HEK293T (cell line): ENCODE measurements at regions not wholly inside any gene's neighbourhood (a gene's known extent, or its start where the extent isn't known, plus 50 kb on each side); places are given as distances from the start of the nearest gene placed in this dataset.

Experiments
- BHLHE40 ChIP-seq: fragments of 450-650 bp; IDR thresholded peaks from 2 replicates; pipeline ENCODE4 v1.6.1; 2016; ENCODE audit warnings: mild to moderate bottlenecking, moderate library complexity, borderline replicate concordance
- CTBP1 ChIP-seq: fragments of 450-650 bp; IDR thresholded peaks from 2 replicates; pipeline ENCODE4 v1.6.1; 2016; ENCODE audit warnings: borderline replicate concordance
- FOXA1 ChIP-seq: fragments of 450-650 bp; IDR thresholded peaks from 2 replicates; pipeline ENCODE4 v1.6.1; 2016; ENCODE audit warnings: mild to moderate bottlenecking
- FOXK2 ChIP-seq: fragments of 450-650 bp; IDR thresholded peaks from 2 replicates; pipeline ENCODE4 v1.6.1; 2016; ENCODE audit warnings: mild to moderate bottlenecking
- FOXM1 ChIP-seq: fragments of 450-650 bp; IDR thresholded peaks from 2 replicates; pipeline ENCODE4 v1.6.1; 2017; ENCODE audit warnings: mild to moderate bottlenecking, borderline replicate concordance
- SP1 ChIP-seq: fragments of 450-650 bp; IDR thresholded peaks from 2 replicates; pipeline ENCODE4 v1.6.1; 2017
- SUZ12 ChIP-seq: fragments of 450-650 bp; IDR thresholded peaks from 2 replicates; pipeline ENCODE4 v1.6.1; 2016; ENCODE audit warnings: mild to moderate bottlenecking
- TARDBP ChIP-seq: fragments of 450-650 bp; IDR thresholded peaks from 2 replicates; pipeline ENCODE4 v1.6.1; 2016
- ZNF384 ChIP-seq: fragments of 450-650 bp; IDR thresholded peaks from 2 replicates; pipeline ENCODE4 v1.6.1; 2016
- TF ChIP-seq, protein P1 (sequence below): fragments of 450-650 bp; IDR thresholded peaks from 2 replicates; pipeline ENCODE4 v1.6.1; 2016

GRCh38 chr1:106843518-106843917, 213.0 kb upstream of the PRMT6 start:
- TF ChIP-seq ZNF384 (no peak), BHLHE40 (no peak), SP1 (no peak), FOXK2 (no peak), TARDBP (no peak), CTBP1 (no peak), SUZ12 (no peak), FOXA1 (no peak), FOXM1 (no peak)
- TF ChIP-seq, protein P1, sequence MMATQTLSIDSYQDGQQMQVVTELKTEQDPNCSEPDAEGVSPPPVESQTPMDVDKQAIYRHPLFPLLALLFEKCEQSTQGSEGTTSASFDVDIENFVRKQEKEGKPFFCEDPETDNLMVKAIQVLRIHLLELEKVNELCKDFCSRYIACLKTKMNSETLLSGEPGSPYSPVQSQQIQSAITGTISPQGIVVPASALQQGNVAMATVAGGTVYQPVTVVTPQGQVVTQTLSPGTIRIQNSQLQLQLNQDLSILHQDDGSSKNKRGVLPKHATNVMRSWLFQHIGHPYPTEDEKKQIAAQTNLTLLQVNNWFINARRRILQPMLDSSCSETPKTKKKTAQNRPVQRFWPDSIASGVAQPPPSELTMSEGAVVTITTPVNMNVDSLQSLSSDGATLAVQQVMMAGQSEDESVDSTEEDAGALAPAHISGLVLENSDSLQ = no peak
